ENCODE measurements at regions not wholly inside any gene's neighbourhood (a gene's known extent, or its start where the extent isn't known, plus 50 kb on each side); places are given as distances from the start of the nearest gene placed in this dataset.

DNA sequence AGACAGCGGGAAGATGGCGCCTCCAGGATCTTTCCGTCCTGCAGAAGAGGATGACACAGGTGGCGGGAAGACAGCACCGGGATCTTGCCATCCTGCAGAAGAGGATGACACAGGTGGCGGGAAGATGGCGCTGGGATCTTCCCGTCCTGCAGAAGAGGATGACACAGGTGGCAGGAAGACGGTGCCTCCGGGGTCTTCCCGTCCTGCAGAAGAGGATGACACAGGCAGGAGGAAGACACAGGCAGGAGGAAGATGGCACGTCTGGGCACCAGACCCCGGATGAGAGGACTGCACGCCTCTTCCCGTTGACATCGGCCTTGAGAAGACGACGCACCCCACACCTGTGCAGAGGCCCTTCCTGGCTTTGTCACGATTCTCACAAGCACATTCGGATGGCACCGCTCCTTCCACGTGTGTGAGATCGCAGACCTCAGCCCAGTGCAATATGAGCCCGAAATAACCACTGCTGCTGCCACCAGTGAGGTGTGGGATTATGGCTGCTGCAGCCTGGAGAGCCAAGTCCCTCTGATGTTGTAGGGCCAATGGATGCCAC is 79.4 kb upstream of the SNTG2 start:
- H4K20me1 ChIP-seq (replicated peaks; ENCODE audit: insufficient read depth) = no peaks in the 10 kb centered on the region
- TF ChIP-seq, protein P1, sequence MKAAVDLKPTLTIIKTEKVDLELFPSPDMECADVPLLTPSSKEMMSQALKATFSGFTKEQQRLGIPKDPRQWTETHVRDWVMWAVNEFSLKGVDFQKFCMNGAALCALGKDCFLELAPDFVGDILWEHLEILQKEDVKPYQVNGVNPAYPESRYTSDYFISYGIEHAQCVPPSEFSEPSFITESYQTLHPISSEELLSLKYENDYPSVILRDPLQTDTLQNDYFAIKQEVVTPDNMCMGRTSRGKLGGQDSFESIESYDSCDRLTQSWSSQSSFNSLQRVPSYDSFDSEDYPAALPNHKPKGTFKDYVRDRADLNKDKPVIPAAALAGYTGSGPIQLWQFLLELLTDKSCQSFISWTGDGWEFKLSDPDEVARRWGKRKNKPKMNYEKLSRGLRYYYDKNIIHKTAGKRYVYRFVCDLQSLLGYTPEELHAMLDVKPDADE (IDR thresholded peaks at IDR 0.05) = no peak
- TF ChIP-seq, protein P2, sequence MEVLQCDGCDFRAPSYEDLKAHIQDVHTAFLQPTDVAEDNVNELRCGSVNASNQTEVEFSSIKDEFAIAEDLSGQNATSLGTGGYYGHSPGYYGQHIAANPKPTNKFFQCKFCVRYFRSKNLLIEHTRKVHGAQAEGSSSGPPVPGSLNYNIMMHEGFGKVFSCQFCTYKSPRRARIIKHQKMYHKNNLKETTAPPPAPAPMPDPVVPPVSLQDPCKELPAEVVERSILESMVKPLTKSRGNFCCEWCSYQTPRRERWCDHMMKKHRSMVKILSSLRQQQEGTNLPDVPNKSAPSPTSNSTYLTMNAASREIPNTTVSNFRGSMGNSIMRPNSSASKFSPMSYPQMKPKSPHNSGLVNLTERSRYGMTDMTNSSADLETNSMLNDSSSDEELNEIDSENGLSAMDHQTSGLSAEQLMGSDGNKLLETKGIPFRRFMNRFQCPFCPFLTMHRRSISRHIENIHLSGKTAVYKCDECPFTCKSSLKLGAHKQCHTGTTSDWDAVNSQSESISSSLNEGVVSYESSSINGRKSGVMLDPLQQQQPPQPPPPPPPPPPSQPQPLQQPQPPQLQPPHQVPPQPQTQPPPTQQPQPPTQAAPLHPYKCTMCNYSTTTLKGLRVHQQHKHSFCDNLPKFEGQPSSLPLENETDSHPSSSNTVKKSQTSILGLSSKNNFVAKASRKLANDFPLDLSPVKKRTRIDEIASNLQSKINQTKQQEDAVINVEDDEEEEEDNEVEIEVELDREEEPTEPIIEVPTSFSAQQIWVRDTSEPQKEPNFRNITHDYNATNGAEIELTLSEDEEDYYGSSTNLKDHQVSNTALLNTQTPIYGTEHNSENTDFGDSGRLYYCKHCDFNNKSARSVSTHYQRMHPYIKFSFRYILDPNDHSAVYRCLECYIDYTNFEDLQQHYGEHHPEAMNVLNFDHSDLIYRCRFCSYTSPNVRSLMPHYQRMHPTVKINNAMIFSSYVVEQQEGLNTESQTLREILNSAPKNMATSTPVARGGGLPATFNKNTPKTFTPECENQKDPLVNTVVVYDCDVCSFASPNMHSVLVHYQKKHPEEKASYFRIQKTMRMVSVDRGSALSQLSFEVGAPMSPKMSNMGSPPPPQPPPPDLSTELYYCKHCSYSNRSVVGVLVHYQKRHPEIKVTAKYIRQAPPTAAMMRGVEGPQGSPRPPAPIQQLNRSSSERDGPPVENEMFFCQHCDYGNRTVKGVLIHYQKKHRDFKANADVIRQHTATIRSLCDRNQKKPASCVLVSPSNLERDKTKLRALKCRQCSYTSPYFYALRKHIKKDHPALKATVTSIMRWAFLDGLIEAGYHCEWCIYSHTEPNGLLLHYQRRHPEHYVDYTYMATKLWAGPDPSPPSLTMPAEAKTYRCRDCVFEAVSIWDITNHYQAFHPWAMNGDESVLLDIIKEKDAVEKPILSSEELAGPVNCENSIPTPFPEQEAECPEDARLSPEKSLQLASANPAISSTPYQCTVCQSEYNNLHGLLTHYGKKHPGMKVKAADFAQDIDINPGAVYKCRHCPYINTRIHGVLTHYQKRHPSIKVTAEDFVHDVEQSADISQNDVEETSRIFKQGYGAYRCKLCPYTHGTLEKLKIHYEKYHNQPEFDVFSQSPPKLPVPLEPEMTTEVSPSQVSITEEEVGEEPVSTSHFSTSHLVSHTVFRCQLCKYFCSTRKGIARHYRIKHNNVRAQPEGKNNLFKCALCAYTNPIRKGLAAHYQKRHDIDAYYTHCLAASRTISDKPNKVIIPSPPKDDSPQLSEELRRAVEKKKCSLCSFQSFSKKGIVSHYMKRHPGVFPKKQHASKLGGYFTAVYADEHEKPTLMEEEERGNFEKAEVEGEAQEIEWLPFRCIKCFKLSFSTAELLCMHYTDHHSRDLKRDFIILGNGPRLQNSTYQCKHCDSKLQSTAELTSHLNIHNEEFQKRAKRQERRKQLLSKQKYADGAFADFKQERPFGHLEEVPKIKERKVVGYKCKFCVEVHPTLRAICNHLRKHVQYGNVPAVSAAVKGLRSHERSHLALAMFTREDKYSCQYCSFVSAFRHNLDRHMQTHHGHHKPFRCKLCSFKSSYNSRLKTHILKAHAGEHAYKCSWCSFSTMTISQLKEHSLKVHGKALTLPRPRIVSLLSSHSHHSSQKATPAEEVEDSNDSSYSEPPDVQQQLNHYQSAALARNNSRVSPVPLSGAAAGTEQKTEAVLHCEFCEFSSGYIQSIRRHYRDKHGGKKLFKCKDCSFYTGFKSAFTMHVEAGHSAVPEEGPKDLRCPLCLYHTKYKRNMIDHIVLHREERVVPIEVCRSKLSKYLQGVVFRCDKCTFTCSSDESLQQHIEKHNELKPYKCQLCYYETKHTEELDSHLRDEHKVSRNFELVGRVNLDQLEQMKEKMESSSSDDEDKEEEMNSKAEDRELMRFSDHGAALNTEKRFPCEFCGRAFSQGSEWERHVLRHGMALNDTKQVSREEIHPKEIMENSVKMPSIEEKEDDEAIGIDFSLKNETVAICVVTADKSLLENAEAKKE (CRISPR knock-in tag; IDR thresholded peaks at IDR 0.05) = no peak
- TF ChIP-seq EZH2 (IDR thresholded peaks at IDR 0.05; ENCODE audit: low read depth, unreplicated experiment) (no peak), ZNF331 (CRISPR knock-in tag; IDR thresholded peaks at IDR 0.05; ENCODE audit: low read depth) (no peak), CREB1 (CRISPR knock-in tag; IDR thresholded peaks at IDR 0.05; ENCODE audit: low read depth) (no peak), NANOG (IDR thresholded peaks at IDR 0.05; ENCODE audit: borderline replicate concordance) (no peak), ZNF114 (CRISPR knock-in tag; IDR thresholded peaks at IDR 0.05) (no peak), EZH2phosphoT487 (IDR thresholded peaks at IDR 0.05; ENCODE audit: unreplicated experiment) (no peak), POLR2AphosphoS5 (IDR thresholded peaks at IDR 0.05; ENCODE audit: low read depth) (no peak), STAT1 (IDR thresholded peaks at IDR 0.05; ENCODE audit: unreplicated experiment) (no peak), JUNB (IDR thresholded peaks at IDR 0.05; ENCODE audit: unreplicated experiment) (no peak)
- TF ChIP-seq, protein P3, sequence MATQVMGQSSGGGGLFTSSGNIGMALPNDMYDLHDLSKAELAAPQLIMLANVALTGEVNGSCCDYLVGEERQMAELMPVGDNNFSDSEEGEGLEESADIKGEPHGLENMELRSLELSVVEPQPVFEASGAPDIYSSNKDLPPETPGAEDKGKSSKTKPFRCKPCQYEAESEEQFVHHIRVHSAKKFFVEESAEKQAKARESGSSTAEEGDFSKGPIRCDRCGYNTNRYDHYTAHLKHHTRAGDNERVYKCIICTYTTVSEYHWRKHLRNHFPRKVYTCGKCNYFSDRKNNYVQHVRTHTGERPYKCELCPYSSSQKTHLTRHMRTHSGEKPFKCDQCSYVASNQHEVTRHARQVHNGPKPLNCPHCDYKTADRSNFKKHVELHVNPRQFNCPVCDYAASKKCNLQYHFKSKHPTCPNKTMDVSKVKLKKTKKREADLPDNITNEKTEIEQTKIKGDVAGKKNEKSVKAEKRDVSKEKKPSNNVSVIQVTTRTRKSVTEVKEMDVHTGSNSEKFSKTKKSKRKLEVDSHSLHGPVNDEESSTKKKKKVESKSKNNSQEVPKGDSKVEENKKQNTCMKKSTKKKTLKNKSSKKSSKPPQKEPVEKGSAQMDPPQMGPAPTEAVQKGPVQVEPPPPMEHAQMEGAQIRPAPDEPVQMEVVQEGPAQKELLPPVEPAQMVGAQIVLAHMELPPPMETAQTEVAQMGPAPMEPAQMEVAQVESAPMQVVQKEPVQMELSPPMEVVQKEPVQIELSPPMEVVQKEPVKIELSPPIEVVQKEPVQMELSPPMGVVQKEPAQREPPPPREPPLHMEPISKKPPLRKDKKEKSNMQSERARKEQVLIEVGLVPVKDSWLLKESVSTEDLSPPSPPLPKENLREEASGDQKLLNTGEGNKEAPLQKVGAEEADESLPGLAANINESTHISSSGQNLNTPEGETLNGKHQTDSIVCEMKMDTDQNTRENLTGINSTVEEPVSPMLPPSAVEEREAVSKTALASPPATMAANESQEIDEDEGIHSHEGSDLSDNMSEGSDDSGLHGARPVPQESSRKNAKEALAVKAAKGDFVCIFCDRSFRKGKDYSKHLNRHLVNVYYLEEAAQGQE (IDR thresholded peaks at IDR 0.05; ENCODE audit: unreplicated experiment) = no peak
- TF ChIP-seq, protein P4, sequence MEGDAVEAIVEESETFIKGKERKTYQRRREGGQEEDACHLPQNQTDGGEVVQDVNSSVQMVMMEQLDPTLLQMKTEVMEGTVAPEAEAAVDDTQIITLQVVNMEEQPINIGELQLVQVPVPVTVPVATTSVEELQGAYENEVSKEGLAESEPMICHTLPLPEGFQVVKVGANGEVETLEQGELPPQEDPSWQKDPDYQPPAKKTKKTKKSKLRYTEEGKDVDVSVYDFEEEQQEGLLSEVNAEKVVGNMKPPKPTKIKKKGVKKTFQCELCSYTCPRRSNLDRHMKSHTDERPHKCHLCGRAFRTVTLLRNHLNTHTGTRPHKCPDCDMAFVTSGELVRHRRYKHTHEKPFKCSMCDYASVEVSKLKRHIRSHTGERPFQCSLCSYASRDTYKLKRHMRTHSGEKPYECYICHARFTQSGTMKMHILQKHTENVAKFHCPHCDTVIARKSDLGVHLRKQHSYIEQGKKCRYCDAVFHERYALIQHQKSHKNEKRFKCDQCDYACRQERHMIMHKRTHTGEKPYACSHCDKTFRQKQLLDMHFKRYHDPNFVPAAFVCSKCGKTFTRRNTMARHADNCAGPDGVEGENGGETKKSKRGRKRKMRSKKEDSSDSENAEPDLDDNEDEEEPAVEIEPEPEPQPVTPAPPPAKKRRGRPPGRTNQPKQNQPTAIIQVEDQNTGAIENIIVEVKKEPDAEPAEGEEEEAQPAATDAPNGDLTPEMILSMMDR (conservative IDR thresholded peaks at IDR 0.05; ENCODE audit: low read depth in 2 of 2) = no peak
- no peaks in the 10 kb centered on the region for H3F3A ChIP-seq (replicated peaks; ENCODE audit: low read depth)
- no peak overlapping the region for H3K4me2 ChIP-seq
- peaks cover 9% of the 10 kb centered on the region for H3K4me1 ChIP-seq (ENCODE audit: insufficient read depth)
- DNase-seq (ENCODE audit: low spot score) (no peak), ATAC-seq (no peak)
- no peak overlapping the region for H3K27ac ChIP-seq (ENCODE audit: low read depth)
- Mint-ChIP-seq H3K27me3 (ENCODE audit: insufficient read depth, low read depth, poor library complexity) (peaks cover 12% of the 10 kb centered on the region), H3K4me1 (peaks cover 22% of the 10 kb centered on the region), H3K4me3 (no peak overlapping the region), H3K9me3 (no peaks in the 10 kb centered on the region), H3K27ac (no peak overlapping the region), H3K36me3 (ENCODE audit: low read depth) (no peaks in the 10 kb centered on the region)
- H3K4me3 ChIP-seq = no peak overlapping the region
- H3K79me2 ChIP-seq (replicated peaks; ENCODE audit: insufficient read depth) = no peaks in the 10 kb centered on the region
- no peak overlapping the region for H2AFZ ChIP-seq
- no peaks in the 10 kb centered on the region for H3K9me2 ChIP-seq (ENCODE audit: insufficient read depth)
- H3K27me3 ChIP-seq (ENCODE audit: insufficient read depth) = no peaks in the 10 kb centered on the region
- no peaks in the 10 kb centered on the region for H3K36me3 ChIP-seq (ENCODE audit: insufficient read depth)

All from GM23338 (cell line).